ENCODE measurements at regions not wholly inside any gene's neighbourhood (a gene's known extent, or its start where the extent isn't known, plus 50 kb on each side); places are given as distances from the start of the nearest gene placed in this dataset.

GRCh38 chr12:58761308-58761707 is 159.0 kb downstream of the LRIG3 start (continued):
- TF ChIP-seq, protein P1, sequence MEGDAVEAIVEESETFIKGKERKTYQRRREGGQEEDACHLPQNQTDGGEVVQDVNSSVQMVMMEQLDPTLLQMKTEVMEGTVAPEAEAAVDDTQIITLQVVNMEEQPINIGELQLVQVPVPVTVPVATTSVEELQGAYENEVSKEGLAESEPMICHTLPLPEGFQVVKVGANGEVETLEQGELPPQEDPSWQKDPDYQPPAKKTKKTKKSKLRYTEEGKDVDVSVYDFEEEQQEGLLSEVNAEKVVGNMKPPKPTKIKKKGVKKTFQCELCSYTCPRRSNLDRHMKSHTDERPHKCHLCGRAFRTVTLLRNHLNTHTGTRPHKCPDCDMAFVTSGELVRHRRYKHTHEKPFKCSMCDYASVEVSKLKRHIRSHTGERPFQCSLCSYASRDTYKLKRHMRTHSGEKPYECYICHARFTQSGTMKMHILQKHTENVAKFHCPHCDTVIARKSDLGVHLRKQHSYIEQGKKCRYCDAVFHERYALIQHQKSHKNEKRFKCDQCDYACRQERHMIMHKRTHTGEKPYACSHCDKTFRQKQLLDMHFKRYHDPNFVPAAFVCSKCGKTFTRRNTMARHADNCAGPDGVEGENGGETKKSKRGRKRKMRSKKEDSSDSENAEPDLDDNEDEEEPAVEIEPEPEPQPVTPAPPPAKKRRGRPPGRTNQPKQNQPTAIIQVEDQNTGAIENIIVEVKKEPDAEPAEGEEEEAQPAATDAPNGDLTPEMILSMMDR (IDR thresholded peaks at IDR 0.05): no peak
- TF ChIP-seq EZH2phosphoT487 (IDR thresholded peaks at IDR 0.05; ENCODE audit: borderline replicate concordance, low read depth) (no peak), FOXM1 (IDR thresholded peaks at IDR 0.05; ENCODE audit: low read depth) (no peak), FOSL2 (IDR thresholded peaks at IDR 0.05; ENCODE audit: borderline replicate concordance, low read depth) (no peak), ELF1 (IDR thresholded peaks at IDR 0.05) (no peak), EP300 (IDR thresholded peaks at IDR 0.05; ENCODE audit: borderline replicate concordance in 1 of 2, low read depth in 1 of 2, low read length in 1 of 2) (no peak), TCF12 (IDR thresholded peaks at IDR 0.05) (no peak), TAF1 (IDR thresholded peaks at IDR 0.05; ENCODE audit: borderline replicate concordance, low read depth, low read length) (no peak)
- TF ChIP-seq, protein P2, sequence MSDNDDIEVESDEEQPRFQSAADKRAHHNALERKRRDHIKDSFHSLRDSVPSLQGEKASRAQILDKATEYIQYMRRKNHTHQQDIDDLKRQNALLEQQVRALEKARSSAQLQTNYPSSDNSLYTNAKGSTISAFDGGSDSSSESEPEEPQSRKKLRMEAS (IDR thresholded peaks at IDR 0.05; ENCODE audit: low read depth): no peak

GRCh38 chr12:58764100-58764953 is 156.0 kb downstream of the LRIG3 start:
- Histone ChIP-seq H3K4me3 (ENCODE audit: low read depth in 2 of 2, low read length in 1 of 2) (no peak overlapping the region), H3K27ac (ENCODE audit: low read depth in 2 of 2, low read length in 1 of 2) (no peak overlapping the region), H3K36me3 (replicated peaks in 1 of 2; ENCODE audit: control insufficient read depth in 1 of 2, insufficient read depth in 2 of 2, low read length in 1 of 2) (no peaks in the 10 kb centered on the region), H3K4me1 (ENCODE audit: control insufficient read depth in 1 of 2, insufficient read depth in 2 of 2, low read depth in 1 of 2, low read length in 1 of 2) (no peaks in the 10 kb centered on the region), H3K79me2 (ENCODE audit: insufficient read depth) (no peaks in the 10 kb centered on the region), H3K9ac (no peak overlapping the region), H3F3A (replicated peaks; ENCODE audit: insufficient read depth) (no peaks in the 10 kb centered on the region), H3K27me3 (ENCODE audit: insufficient read depth) (no peaks in the 10 kb centered on the region), H4K20me1 (ENCODE audit: insufficient read depth) (no peaks in the 10 kb centered on the region), H3K9me3 (no peaks in the 10 kb centered on the region), H3K4me2 (no peak overlapping the region), H3K9me2 (no peaks in the 10 kb centered on the region), H2AFZ (ENCODE audit: low read depth) (no peak overlapping the region)
- POLR2A ChIA-PET: no interaction called here
- WGBS (ENCODE audit: low lambda C conversion rate): 19% methylated on average over 6 of the region's 6 CpGs
- no peak for DNase-seq
- CTCF ChIA-PET: no interaction called here
- TF ChIP-seq, protein P3, sequence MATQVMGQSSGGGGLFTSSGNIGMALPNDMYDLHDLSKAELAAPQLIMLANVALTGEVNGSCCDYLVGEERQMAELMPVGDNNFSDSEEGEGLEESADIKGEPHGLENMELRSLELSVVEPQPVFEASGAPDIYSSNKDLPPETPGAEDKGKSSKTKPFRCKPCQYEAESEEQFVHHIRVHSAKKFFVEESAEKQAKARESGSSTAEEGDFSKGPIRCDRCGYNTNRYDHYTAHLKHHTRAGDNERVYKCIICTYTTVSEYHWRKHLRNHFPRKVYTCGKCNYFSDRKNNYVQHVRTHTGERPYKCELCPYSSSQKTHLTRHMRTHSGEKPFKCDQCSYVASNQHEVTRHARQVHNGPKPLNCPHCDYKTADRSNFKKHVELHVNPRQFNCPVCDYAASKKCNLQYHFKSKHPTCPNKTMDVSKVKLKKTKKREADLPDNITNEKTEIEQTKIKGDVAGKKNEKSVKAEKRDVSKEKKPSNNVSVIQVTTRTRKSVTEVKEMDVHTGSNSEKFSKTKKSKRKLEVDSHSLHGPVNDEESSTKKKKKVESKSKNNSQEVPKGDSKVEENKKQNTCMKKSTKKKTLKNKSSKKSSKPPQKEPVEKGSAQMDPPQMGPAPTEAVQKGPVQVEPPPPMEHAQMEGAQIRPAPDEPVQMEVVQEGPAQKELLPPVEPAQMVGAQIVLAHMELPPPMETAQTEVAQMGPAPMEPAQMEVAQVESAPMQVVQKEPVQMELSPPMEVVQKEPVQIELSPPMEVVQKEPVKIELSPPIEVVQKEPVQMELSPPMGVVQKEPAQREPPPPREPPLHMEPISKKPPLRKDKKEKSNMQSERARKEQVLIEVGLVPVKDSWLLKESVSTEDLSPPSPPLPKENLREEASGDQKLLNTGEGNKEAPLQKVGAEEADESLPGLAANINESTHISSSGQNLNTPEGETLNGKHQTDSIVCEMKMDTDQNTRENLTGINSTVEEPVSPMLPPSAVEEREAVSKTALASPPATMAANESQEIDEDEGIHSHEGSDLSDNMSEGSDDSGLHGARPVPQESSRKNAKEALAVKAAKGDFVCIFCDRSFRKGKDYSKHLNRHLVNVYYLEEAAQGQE (IDR thresholded peaks at IDR 0.05; ENCODE audit: low read depth, low read length): no peak
- no peak for TF ChIP-seq GATA2 (CRISPR knock-in tag; IDR thresholded peaks at IDR 0.05)
- TF ChIP-seq JUND (IDR thresholded peaks at IDR 0.05): no peak
- TF ChIP-seq, protein P1 (IDR thresholded peaks at IDR 0.05): no peak
- TF ChIP-seq EP300 (IDR thresholded peaks at IDR 0.05; ENCODE audit: borderline replicate concordance in 1 of 2, low read depth in 1 of 2, low read length in 1 of 2): no peak
- TF ChIP-seq YY1 (IDR thresholded peaks at IDR 0.05; ENCODE audit: low read depth): no peak
- TF ChIP-seq NRF1 (IDR thresholded peaks at IDR 0.05; ENCODE audit: low read depth, low read length): no peak
- no peak for TF ChIP-seq ZBTB33 (IDR thresholded peaks at IDR 0.05; ENCODE audit: borderline replicate concordance, low read depth)
- TF ChIP-seq MEF2A (IDR thresholded peaks at IDR 0.05; ENCODE audit: borderline replicate concordance, low read depth): no peak
- TF ChIP-seq EZH2phosphoT487 (IDR thresholded peaks at IDR 0.05; ENCODE audit: borderline replicate concordance, low read depth): no peak
- TF ChIP-seq NFIC (IDR thresholded peaks at IDR 0.05; ENCODE audit: borderline replicate concordance): no peak
